ENCODE measurements at regions not wholly inside any gene's neighbourhood (a gene's known extent, or its start where the extent isn't known, plus 50 kb on each side); places are given as distances from the start of the nearest gene placed in this dataset.
A peak's percentile ranks its signal among the peaks of the same experiment; 100 is the strongest.
"Not testable (repeated sequence)": the region's sequence is repeated elsewhere in the genome, so short reads cannot be mapped to it uniquely, and the experiment has no call there.

DNA sequence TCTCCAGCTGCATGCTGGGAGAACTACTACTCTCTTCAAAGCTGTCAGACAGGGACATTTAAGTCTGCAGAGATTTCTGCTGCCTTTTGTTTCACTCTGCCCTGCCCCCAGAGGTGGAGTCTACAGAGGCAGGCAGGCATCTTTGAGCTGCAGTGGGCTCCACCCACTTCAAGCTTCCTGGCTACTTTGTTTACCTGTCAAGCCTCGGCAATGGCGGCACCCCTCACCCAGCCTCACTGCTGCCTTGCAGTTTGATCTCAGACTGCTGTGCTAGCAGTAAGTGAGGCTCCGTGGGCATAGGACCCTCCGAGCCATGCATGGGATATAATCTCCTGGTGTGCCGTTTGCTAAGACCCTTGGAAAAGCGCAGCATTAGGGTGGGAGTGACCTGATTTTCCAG lies 61.7 kb downstream of the DMRTA1 start:
- not testable (repeated sequence) for H3K27me3 Mint-ChIP-seq (ENCODE audit: low read depth); H3K9me3 Mint-ChIP-seq (ENCODE audit: low read depth); H3K27ac Mint-ChIP-seq (ENCODE audit: unreplicated experiment); H3K4me1 Mint-ChIP-seq (ENCODE audit: low read depth); H3K4me3 Mint-ChIP-seq (ENCODE audit: unreplicated experiment); H3K36me3 Mint-ChIP-seq (ENCODE audit: low read depth)
- DNase-seq (ENCODE audit: low spot score), result peak; percentile 50

DNA sequence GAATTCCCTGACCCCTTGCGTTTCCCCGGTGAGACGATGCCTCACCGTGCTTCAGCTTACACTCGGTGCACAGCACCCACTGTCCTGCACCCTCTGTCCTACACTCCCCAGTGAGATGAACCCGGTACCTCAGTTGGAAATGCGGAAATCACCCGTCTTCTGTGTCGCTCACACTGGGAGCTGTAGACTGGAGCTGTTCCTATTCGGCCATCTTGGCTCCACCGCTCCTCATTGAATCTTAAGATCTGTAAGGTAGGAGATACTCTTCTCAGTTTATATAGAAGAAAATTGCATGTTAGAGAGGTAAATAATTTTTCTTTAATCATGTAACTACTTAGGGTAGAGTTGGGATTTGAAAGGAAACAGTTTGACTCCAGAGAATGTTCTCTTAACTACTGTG lies 62.2 kb downstream of the DMRTA1 start:
- peaks cover 2% of the 10 kb centered on the region for H3K36me3 Mint-ChIP-seq (ENCODE audit: low read depth)
- H3K4me3 Mint-ChIP-seq (ENCODE audit: unreplicated experiment), result no peak overlapping the region
- TF ChIP-seq, protein P1, sequence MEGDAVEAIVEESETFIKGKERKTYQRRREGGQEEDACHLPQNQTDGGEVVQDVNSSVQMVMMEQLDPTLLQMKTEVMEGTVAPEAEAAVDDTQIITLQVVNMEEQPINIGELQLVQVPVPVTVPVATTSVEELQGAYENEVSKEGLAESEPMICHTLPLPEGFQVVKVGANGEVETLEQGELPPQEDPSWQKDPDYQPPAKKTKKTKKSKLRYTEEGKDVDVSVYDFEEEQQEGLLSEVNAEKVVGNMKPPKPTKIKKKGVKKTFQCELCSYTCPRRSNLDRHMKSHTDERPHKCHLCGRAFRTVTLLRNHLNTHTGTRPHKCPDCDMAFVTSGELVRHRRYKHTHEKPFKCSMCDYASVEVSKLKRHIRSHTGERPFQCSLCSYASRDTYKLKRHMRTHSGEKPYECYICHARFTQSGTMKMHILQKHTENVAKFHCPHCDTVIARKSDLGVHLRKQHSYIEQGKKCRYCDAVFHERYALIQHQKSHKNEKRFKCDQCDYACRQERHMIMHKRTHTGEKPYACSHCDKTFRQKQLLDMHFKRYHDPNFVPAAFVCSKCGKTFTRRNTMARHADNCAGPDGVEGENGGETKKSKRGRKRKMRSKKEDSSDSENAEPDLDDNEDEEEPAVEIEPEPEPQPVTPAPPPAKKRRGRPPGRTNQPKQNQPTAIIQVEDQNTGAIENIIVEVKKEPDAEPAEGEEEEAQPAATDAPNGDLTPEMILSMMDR (IDR thresholded peaks at IDR 0.05), result no peak
- no peaks in the 10 kb centered on the region for H3K4me1 Mint-ChIP-seq (ENCODE audit: low read depth)
- no peaks in the 10 kb centered on the region for H3K27me3 Mint-ChIP-seq (ENCODE audit: low read depth)
- no peak overlapping the region for H3K27ac Mint-ChIP-seq (ENCODE audit: unreplicated experiment)
- H3K9me3 Mint-ChIP-seq (ENCODE audit: low read depth), result peaks cover 5% of the 10 kb centered on the region
- no peak for DNase-seq (ENCODE audit: low spot score)

DNA sequence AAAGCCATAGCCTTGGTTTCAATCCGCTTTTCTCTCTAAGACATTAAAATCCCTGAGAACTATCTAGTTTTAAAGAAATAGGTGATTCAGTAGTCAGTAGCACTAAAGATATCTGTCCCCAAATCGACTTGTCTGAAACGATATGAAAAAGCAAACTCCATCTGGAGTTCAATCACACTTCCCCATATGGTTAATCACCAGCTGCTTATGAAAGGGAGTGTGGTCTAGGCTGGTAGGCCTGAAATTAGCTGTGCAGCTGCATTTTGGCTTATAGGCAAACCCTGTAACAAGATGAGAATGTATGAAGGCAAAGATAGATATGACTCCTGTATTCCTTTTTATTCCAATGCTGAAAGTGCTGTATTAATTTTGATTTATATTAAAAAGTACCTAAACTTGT lies 65.9 kb downstream of the DMRTA1 start:
- H3K27me3 Mint-ChIP-seq (ENCODE audit: low read depth), result no peaks in the 10 kb centered on the region

DNA sequence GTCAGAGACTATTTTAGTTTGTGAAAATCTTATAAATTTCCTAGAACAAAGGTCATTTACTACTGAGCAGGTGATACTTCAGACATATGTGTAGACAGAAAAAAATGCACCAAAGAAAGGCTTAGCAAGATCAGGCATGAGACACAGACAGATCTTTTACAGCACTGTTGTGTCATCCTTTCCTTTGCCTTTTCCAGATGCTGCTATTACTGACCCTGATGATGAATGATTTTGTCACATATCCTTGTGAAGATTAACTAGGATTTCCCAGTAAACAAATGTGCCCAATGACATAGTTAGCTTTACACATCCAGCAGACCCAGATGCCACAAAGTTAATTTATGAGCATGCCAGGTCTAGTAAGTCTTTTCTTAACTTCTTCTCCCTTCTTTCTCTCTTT lies 68.2 kb downstream of the DMRTA1 start:
- Mint-ChIP-seq H3K9me3 (ENCODE audit: low read depth) (no peaks in the 10 kb centered on the region), H3K36me3 (ENCODE audit: low read depth) (no peaks in the 10 kb centered on the region), H3K27ac (ENCODE audit: unreplicated experiment) (no peak overlapping the region), H3K4me1 (ENCODE audit: low read depth) (no peaks in the 10 kb centered on the region), H3K4me3 (ENCODE audit: unreplicated experiment) (no peak overlapping the region), H3K27me3 (ENCODE audit: low read depth) (no peaks in the 10 kb centered on the region)
- TF ChIP-seq, protein P1 (IDR thresholded peaks at IDR 0.05), result no peak
- DNase-seq (ENCODE audit: low spot score), result no peak

More for the DNA sequence above, 65.9 kb downstream of the DMRTA1 start:
- H3K9me3 Mint-ChIP-seq (ENCODE audit: low read depth), result peaks cover 4% of the 10 kb centered on the region
- no peak overlapping the region for H3K27ac Mint-ChIP-seq (ENCODE audit: unreplicated experiment)
- no peaks in the 10 kb centered on the region for H3K4me1 Mint-ChIP-seq (ENCODE audit: low read depth)
- TF ChIP-seq, protein P1 (IDR thresholded peaks at IDR 0.05), result no peak
- DNase-seq (ENCODE audit: low spot score), result no peak
- H3K4me3 Mint-ChIP-seq (ENCODE audit: unreplicated experiment), result no peak overlapping the region
- peaks cover 2% of the 10 kb centered on the region for H3K36me3 Mint-ChIP-seq (ENCODE audit: low read depth)

DNA sequence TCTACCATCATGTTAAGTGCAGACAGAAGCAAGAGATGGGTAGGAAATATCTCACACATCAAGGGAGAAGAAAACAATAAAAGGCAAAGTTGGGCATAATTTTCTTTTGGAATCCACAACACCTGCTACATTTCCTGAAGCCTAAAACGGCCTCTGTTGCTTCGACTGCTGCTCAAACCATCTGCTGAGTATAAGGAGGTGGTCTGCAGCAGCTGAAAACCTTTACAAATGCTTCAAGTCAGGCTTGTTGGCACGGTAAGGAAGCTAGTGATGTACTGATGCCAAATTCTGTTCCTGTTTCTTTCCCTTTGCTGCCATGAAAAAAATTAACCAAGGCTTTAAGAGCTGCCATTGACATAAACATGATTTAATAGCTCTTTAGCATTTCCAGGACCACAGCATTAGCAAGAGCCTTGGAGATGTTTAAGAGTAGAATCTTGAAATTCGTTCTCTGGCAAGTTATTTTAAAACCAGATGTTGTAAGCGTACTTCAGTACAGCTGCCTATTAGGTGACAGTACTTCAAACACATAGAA lies 75.6 kb downstream of the DMRTA1 start:
- Mint-ChIP-seq H3K4me3 (ENCODE audit: unreplicated experiment) (no peak overlapping the region), H3K27me3 (ENCODE audit: low read depth) (no peaks in the 10 kb centered on the region), H3K27ac (ENCODE audit: unreplicated experiment) (no peak overlapping the region), H3K4me1 (ENCODE audit: low read depth) (no peaks in the 10 kb centered on the region), H3K9me3 (ENCODE audit: low read depth) (no peaks in the 10 kb centered on the region), H3K36me3 (ENCODE audit: low read depth) (peaks cover 2% of the 10 kb centered on the region)
- TF ChIP-seq, protein P1 (IDR thresholded peaks at IDR 0.05), result no peak
- no peak for DNase-seq (ENCODE audit: low spot score)

DNA sequence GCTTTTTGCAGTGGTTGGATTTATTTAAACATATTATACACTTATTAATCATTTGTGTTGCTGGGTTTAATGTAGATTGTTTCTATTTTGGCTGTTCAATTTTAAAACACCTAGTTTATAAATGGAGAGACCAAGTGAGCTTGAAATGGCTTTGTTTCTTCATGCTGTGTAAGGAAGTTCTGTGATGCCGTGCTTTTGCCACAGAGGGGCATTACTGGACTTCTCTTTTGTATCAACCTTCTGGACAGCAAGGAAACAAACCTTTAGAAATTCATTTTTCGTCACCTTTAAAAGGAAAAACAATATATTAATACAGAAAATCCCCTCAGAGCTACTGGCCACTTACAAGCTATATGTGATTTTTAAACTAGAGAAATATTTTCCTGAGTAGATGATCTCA lies 81.9 kb downstream of the DMRTA1 start:
- H3K36me3 Mint-ChIP-seq (ENCODE audit: low read depth), result peaks cover 2% of the 10 kb centered on the region
- H3K27me3 Mint-ChIP-seq (ENCODE audit: low read depth), result no peaks in the 10 kb centered on the region
- no peaks in the 10 kb centered on the region for H3K9me3 Mint-ChIP-seq (ENCODE audit: low read depth)
- no peak overlapping the region for H3K4me3 Mint-ChIP-seq (ENCODE audit: unreplicated experiment)
- DNase-seq (ENCODE audit: low spot score), result no peak
- H3K4me1 Mint-ChIP-seq (ENCODE audit: low read depth), result peaks cover 4% of the 10 kb centered on the region
- H3K27ac Mint-ChIP-seq (ENCODE audit: unreplicated experiment), result no peak overlapping the region
- TF ChIP-seq, protein P1 (IDR thresholded peaks at IDR 0.05), result peak; percentile 62
